ENCODE measurements at regions not wholly inside any gene's neighbourhood (a gene's known extent, or its start where the extent isn't known, plus 50 kb on each side); places are given as distances from the start of the nearest gene placed in this dataset.

DNA sequence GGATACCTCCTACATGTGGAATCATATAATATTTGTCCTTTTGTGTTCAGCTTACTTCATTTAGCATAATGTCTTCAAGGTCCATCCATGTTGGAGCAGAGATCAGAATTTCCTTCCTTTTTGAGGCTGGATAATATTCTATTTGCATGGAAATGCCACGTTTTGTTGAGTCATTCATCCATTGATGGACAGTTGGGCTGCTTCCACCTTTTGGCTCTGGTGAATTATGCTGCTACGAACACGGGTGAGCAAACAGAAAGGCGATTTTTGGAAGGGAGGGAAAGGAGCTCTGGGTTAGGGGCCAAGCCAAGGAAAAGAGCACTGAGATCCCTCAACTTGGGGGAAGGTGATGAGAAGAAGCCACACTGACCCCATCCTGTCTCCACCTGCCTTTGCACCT, 260.5 kb downstream of the TNS1 start:
- H3K27me3 ChIP-seq (replicated peaks; ENCODE audit: insufficient read depth), result no peaks in the 10 kb centered on the region
- H3K36me3 ChIP-seq, result no peaks in the 10 kb centered on the region
- no peak overlapping the region for H3K27ac ChIP-seq
- TF ChIP-seq POLR2A (IDR thresholded peaks at IDR 0.05) (no peak), POLR2AphosphoS5 (IDR thresholded peaks at IDR 0.05) (no peak)
- TF ChIP-seq, protein P1, sequence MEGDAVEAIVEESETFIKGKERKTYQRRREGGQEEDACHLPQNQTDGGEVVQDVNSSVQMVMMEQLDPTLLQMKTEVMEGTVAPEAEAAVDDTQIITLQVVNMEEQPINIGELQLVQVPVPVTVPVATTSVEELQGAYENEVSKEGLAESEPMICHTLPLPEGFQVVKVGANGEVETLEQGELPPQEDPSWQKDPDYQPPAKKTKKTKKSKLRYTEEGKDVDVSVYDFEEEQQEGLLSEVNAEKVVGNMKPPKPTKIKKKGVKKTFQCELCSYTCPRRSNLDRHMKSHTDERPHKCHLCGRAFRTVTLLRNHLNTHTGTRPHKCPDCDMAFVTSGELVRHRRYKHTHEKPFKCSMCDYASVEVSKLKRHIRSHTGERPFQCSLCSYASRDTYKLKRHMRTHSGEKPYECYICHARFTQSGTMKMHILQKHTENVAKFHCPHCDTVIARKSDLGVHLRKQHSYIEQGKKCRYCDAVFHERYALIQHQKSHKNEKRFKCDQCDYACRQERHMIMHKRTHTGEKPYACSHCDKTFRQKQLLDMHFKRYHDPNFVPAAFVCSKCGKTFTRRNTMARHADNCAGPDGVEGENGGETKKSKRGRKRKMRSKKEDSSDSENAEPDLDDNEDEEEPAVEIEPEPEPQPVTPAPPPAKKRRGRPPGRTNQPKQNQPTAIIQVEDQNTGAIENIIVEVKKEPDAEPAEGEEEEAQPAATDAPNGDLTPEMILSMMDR (IDR thresholded peaks at IDR 0.05), result no peak
- H3K4me1 ChIP-seq (replicated peaks), result no peaks in the 10 kb centered on the region
- H3K4me3 ChIP-seq, result no peak overlapping the region
- no peak for DNase-seq (ENCODE audit: low spot score)
- 57% methylated on average over 4 of the region's 4 CpGs for WGBS
- H3K9me3 ChIP-seq, result no peaks in the 10 kb centered on the region
- intact Hi-C loops (cut with DNase I), result loop anchor here (10.0 kb wide), 1 partner anchor 487 kb away; no protein-coding TSS in a partner anchor

- H3K4me1 ChIP-seq (replicated peaks), result no peaks in the 10 kb centered on the region
- no peak overlapping the region for H3K4me3 ChIP-seq
- no peak for DNase-seq (ENCODE audit: low spot score)
- no peak overlapping the region for H3K27ac ChIP-seq
- no peaks in the 10 kb centered on the region for H3K9me3 ChIP-seq
- intact Hi-C loops (cut with DNase I), result loop anchor here (10.0 kb wide), 1 partner anchor 487 kb away; no protein-coding TSS in a partner anchor
- no peaks in the 10 kb centered on the region for H3K27me3 ChIP-seq (replicated peaks; ENCODE audit: insufficient read depth)
- no peaks in the 10 kb centered on the region for H3K36me3 ChIP-seq
- 98% methylated on average over 6 of the region's 6 CpGs for WGBS
- TF ChIP-seq POLR2A (IDR thresholded peaks at IDR 0.05) (no peak), POLR2AphosphoS5 (IDR thresholded peaks at IDR 0.05) (no peak)
- TF ChIP-seq, protein P1 (IDR thresholded peaks at IDR 0.05), result no peak
Observed at GRCh38 chr2:217741381-217741955, 261.3 kb downstream of the TNS1 start.

DNA sequence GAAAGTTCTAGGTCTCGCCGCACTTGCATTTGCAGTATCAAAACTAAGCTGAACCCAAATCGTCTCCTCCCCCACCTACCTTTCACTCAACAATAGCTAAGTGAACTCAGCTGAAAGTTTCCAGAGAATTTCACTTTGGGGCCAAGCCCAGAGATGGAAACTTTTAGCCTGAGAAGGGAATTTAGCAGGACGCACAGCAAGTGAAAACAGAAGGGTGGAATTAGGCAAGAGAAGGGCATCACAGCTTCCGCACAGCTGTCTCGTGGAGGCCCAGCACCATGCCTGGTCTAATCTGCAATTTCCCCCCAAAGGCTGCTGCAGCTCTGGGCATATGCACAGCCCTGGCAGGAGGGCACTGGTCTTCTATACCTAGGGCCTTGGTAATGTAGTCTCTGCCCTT, 262.0 kb downstream of the TNS1 start:
- no peak overlapping the region for H3K4me3 ChIP-seq
- no peaks in the 10 kb centered on the region for H3K27me3 ChIP-seq (replicated peaks; ENCODE audit: insufficient read depth)
- no peak overlapping the region for H3K27ac ChIP-seq
- H3K36me3 ChIP-seq, result no peaks in the 10 kb centered on the region
- intact Hi-C loops (cut with DNase I), result loop anchor here (10.0 kb wide), 1 partner anchor 486 kb away; no protein-coding TSS in a partner anchor
- no peaks in the 10 kb centered on the region for H3K9me3 ChIP-seq
- TF ChIP-seq, protein P1 (IDR thresholded peaks at IDR 0.05), result no peak
- no peak for TF ChIP-seq POLR2A (IDR thresholded peaks at IDR 0.05)
- TF ChIP-seq POLR2AphosphoS5 (IDR thresholded peaks at IDR 0.05), result no peak
- 89% methylated on average over 6 of the region's 6 CpGs for WGBS
- no peaks in the 10 kb centered on the region for H3K4me1 ChIP-seq (replicated peaks)
- DNase-seq (ENCODE audit: low spot score), result no peak

- WGBS, result 90% methylated on average over 4 of the region's 4 CpGs
- no peaks in the 10 kb centered on the region for H3K27me3 ChIP-seq (replicated peaks; ENCODE audit: insufficient read depth)
- no peak for TF ChIP-seq POLR2A (IDR thresholded peaks at IDR 0.05)
- TF ChIP-seq, protein P1 (IDR thresholded peaks at IDR 0.05), result no peak
- TF ChIP-seq POLR2AphosphoS5 (IDR thresholded peaks at IDR 0.05), result no peak
- H3K36me3 ChIP-seq, result no peaks in the 10 kb centered on the region
- H3K4me3 ChIP-seq, result no peak overlapping the region
- no peak for DNase-seq (ENCODE audit: low spot score)
- no peak overlapping the region for H3K27ac ChIP-seq
- no peaks in the 10 kb centered on the region for H3K4me1 ChIP-seq (replicated peaks)
- intact Hi-C loops (cut with DNase I), result loop anchor here (10.0 kb wide), 1 partner anchor 485 kb away; no protein-coding TSS in a partner anchor
- H3K9me3 ChIP-seq, result no peaks in the 10 kb centered on the region
Observed at GRCh38 chr2:217740178-217740577, 262.6 kb downstream of the TNS1 start.

DNA sequence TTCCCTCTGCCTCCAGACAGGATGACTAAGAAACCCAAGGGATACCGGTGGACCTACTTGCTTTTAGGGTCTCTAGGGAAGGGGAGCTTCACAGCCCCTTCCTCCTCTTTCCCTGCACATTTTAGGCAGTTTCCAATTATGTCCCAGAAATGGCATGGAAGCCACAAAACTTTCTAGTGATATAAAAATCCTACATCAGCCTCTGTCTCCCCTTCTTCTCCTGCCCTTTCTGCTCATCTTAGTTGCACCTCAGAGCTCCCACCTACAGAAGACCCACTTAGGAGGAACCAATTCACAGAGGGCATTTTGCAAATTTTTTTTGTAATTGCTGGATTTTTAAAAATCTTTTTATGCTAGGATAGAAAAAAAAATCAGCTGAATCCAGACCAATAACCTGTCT, 263.1 kb downstream of the TNS1 start:
- TF ChIP-seq, protein P1 (IDR thresholded peaks at IDR 0.05), result no peak
- TF ChIP-seq POLR2AphosphoS5 (IDR thresholded peaks at IDR 0.05), result no peak
- no peak for TF ChIP-seq POLR2A (IDR thresholded peaks at IDR 0.05)
- intact Hi-C loops (cut with DNase I), result loop anchor here (10.0 kb wide), 1 partner anchor 485 kb away; no protein-coding TSS in a partner anchor

More for the DNA sequence above, 263.1 kb downstream of the TNS1 start:
- WGBS, result 84% methylated on average over 1 of the region's 1 CpG
- no peak overlapping the region for H3K27ac ChIP-seq
- no peak for DNase-seq (ENCODE audit: low spot score)
- no peaks in the 10 kb centered on the region for H3K36me3 ChIP-seq
- H3K9me3 ChIP-seq, result no peaks in the 10 kb centered on the region
- H3K4me3 ChIP-seq, result no peak overlapping the region
- no peaks in the 10 kb centered on the region for H3K27me3 ChIP-seq (replicated peaks; ENCODE audit: insufficient read depth)
- H3K4me1 ChIP-seq (replicated peaks), result no peaks in the 10 kb centered on the region

Data from prostate gland (tissue), 2 donors.